OCI-LY1 (cell line): ENCODE measurements at regions not wholly inside any gene's neighbourhood (a gene's known extent, or its start where the extent isn't known, plus 50 kb on each side); places are given as distances from the start of the nearest gene placed in this dataset.

Experiments used
- H2AFZ ChIP-seq: fragments of 200-600 bp; sonication (generic), shearing (Covaris generic); 2 replicates; pipeline ENCODE4 v1.6.0; 2014; ENCODE audit warnings: antibody characterized with exemption, mild to moderate bottlenecking, low read length
- H3F3A ChIP-seq: fragments of 200-600 bp; sonication (generic), shearing (Covaris generic); 2 replicates; pipeline ENCODE4 v1.6.0; 2014; ENCODE audit warnings: mild to moderate bottlenecking, antibody characterized with exemption, low read length, moderate library complexity; ENCODE audit not compliant: insufficient read depth
- H3K27ac ChIP-seq: fragments of 200-600 bp; sonication (generic); 2 replicates; pipeline ENCODE4 v1.5.1; 2014; ENCODE audit warnings: low read length, mixed run types, mild to moderate bottlenecking, low read depth; ENCODE audit not compliant: poor library complexity, severe bottlenecking
- H3K27me3 ChIP-seq: fragments of 200-600 bp; sonication (generic); 2 replicates; pipeline ENCODE4 v1.6.0; 2014; ENCODE audit warnings: antibody characterized with exemption, mild to moderate bottlenecking, low read length, moderate library complexity; ENCODE audit not compliant: insufficient read depth
- H3K36me3 ChIP-seq: fragments of 200-600 bp; sonication (generic); 2 replicates; pipeline ENCODE4 v1.6.1; 2014; ENCODE audit warnings: mild to moderate bottlenecking, antibody characterized with exemption, low read length, moderate library complexity, mixed read lengths; ENCODE audit not compliant: insufficient read depth
- H3K4me1 ChIP-seq: fragments of 200-600 bp; sonication (generic); 2 replicates; pipeline ENCODE4 v1.5.1; 2014; ENCODE audit warnings: mild to moderate bottlenecking, low read length, moderate library complexity; ENCODE audit not compliant: insufficient read depth, severe bottlenecking
- H3K4me2 ChIP-seq: fragments of 200-600 bp; sonication (generic), shearing (Covaris generic); 2 replicates; pipeline ENCODE4 v1.6.1; 2014; ENCODE audit warnings: low read length
- H3K4me3 ChIP-seq: fragments of 200-600 bp; sonication (generic); 2 replicates; pipeline ENCODE4 v1.5.1; 2014; ENCODE audit warnings: low read length, low read depth, mild to moderate bottlenecking, mixed read lengths; ENCODE audit not compliant: poor library complexity, severe bottlenecking
- H3K79me2 ChIP-seq: fragments of 200-600 bp; shearing (Covaris generic); 2 replicates; pipeline ENCODE4 v1.6.1; 2016; ENCODE audit warnings: mixed run types, low read length, mixed read lengths; ENCODE audit not compliant: insufficient read depth
- H3K9ac ChIP-seq: fragments of 200-600 bp; sonication (generic), shearing (Covaris generic); 2 replicates; pipeline ENCODE4 v1.6.1; 2014; ENCODE audit warnings: mild to moderate bottlenecking, low read length, mixed read lengths
- H3K9me2 ChIP-seq: fragments of 200-600 bp; sonication (generic), shearing (Covaris generic); 2 replicates; pipeline ENCODE4 v1.6.1; 2014; ENCODE audit warnings: low read depth, mild to moderate bottlenecking, low read length, mixed read lengths
- H3K9me3 ChIP-seq: fragments of 200-600 bp; shearing (Covaris generic); 2 replicates; pipeline ENCODE4 v1.6.1; 2014; ENCODE audit warnings: low read length, mixed read lengths
- H4K20me1 ChIP-seq: fragments of 200-600 bp; sonication (generic), shearing (Covaris generic); 2 replicates; pipeline ENCODE4 v1.6.0; 2016; ENCODE audit warnings: mild to moderate bottlenecking, low read length; ENCODE audit not compliant: insufficient read depth
- EZH2 ChIP-seq: fragments of 200-600 bp; sonication (generic), shearing (Covaris generic); IDR thresholded peaks from 2 replicates; pipeline ENCODE4 v1.8.0; 2017; ENCODE audit warnings: borderline replicate concordance, mixed run types, mild to moderate bottlenecking, antibody characterized with exemption, low read length, moderate library complexity, mixed read lengths
- TF ChIP-seq, protein P1 (sequence below): fragments of 200-600 bp; sonication (generic), shearing (Covaris generic); IDR thresholded peaks from 2 replicates; pipeline ENCODE4 v1.5.1; 2017; ENCODE audit warnings: mild to moderate bottlenecking, antibody characterized with exemption, low read length, moderate library complexity, mixed read lengths

DNA sequence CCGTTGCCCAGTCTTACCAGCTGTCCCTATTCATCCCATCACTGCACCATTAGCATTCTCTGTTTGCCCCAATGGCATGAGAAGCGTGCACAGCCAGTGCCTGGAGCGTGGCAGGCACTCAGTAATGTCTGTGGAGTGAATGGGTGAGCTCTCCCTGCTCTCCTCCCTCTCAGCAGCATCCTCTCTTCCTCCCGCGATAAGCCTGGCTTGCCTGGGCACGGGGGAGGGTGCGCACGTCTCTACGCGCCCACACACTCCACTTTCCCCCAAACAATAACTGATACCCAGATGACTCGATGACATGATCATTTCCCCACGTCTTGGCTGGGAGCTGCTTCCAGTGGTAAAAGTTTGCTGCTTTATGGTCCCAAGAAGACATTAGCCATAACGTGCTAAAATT, 81.8 kb upstream of the LINGO1 start:
- Histone ChIP-seq H3K9me2 (no peaks in the 10 kb centered on the region), H3K9me3 (no peaks in the 10 kb centered on the region), H3K4me2 (no peak overlapping the region), H4K20me1 (no peaks in the 10 kb centered on the region), H2AFZ (no peak overlapping the region), H3F3A (no peaks in the 10 kb centered on the region), H3K36me3 (no peaks in the 10 kb centered on the region), H3K4me3 (no peak overlapping the region), H3K27me3 (no peaks in the 10 kb centered on the region; the same call in 1 of the 2 replicates), H3K27ac (no peak overlapping the region), H3K9ac (no peak overlapping the region), H3K4me1 (no peaks in the 10 kb centered on the region), H3K79me2 (no peaks in the 10 kb centered on the region)
- TF ChIP-seq EZH2, result no peak
- TF ChIP-seq, protein P1, sequence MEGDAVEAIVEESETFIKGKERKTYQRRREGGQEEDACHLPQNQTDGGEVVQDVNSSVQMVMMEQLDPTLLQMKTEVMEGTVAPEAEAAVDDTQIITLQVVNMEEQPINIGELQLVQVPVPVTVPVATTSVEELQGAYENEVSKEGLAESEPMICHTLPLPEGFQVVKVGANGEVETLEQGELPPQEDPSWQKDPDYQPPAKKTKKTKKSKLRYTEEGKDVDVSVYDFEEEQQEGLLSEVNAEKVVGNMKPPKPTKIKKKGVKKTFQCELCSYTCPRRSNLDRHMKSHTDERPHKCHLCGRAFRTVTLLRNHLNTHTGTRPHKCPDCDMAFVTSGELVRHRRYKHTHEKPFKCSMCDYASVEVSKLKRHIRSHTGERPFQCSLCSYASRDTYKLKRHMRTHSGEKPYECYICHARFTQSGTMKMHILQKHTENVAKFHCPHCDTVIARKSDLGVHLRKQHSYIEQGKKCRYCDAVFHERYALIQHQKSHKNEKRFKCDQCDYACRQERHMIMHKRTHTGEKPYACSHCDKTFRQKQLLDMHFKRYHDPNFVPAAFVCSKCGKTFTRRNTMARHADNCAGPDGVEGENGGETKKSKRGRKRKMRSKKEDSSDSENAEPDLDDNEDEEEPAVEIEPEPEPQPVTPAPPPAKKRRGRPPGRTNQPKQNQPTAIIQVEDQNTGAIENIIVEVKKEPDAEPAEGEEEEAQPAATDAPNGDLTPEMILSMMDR, result no peak

GRCh38 chr15:77714023-77714422, 81.3 kb upstream of the LINGO1 start:
- no peaks in the 10 kb centered on the region for H3K4me1 ChIP-seq
- H3K79me2 ChIP-seq, result no peaks in the 10 kb centered on the region
- H3F3A ChIP-seq, result no peaks in the 10 kb centered on the region
- no peaks in the 10 kb centered on the region for H3K9me2 ChIP-seq
- no peaks in the 10 kb centered on the region for H3K36me3 ChIP-seq
- H3K4me3 ChIP-seq, result no peak overlapping the region
- H3K4me2 ChIP-seq, result no peak overlapping the region
- H4K20me1 ChIP-seq, result no peaks in the 10 kb centered on the region
- H3K9ac ChIP-seq, result no peak overlapping the region
- no peaks in the 10 kb centered on the region; the same call in 1 of the 2 replicates for H3K27me3 ChIP-seq
- TF ChIP-seq, protein P1, result no peak
- TF ChIP-seq EZH2, result no peak
- no peak overlapping the region for H3K27ac ChIP-seq
- H3K9me3 ChIP-seq, result no peaks in the 10 kb centered on the region
- H2AFZ ChIP-seq, result no peak overlapping the region

DNA sequence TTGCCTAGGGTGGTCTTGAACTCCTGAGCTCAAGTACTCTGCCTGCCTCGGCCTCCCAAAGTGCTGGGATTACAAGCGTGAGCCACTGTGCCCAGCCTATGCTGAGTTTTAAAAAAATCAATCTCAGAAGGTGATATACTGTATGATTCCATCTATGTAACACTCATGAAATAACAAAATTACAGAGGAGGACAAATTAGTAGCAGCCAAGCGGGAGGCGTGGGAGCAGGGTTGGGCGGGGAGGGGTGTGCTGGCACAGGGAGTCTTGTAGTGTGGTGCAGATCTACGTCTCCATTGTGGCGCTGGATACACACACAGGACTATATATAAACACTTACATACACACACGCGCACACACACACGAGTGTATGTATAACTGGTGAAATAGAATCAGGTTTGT, 80.6 kb upstream of the LINGO1 start:
- no peaks in the 10 kb centered on the region for H3K9me3 ChIP-seq
- H3K4me3 ChIP-seq, result no peak overlapping the region
- H3K9ac ChIP-seq, result no peak overlapping the region
- H3K27ac ChIP-seq, result no peak overlapping the region
- no peak for TF ChIP-seq EZH2
- TF ChIP-seq, protein P1, result no peak
- no peak overlapping the region for H2AFZ ChIP-seq
- no peaks in the 10 kb centered on the region; the same call in 1 of the 2 replicates for H3K27me3 ChIP-seq
- no peaks in the 10 kb centered on the region for H3K4me1 ChIP-seq
- H3K36me3 ChIP-seq, result no peaks in the 10 kb centered on the region
- H4K20me1 ChIP-seq, result no peaks in the 10 kb centered on the region
- no peaks in the 10 kb centered on the region for H3K79me2 ChIP-seq
- H3F3A ChIP-seq, result no peaks in the 10 kb centered on the region
- H3K9me2 ChIP-seq, result no peaks in the 10 kb centered on the region
- H3K4me2 ChIP-seq, result no peak overlapping the region
